ENCODE measurements at regions not wholly inside any gene's neighbourhood (a gene's known extent, or its start where the extent isn't known, plus 50 kb on each side); places are given as distances from the start of the nearest gene placed in this dataset.

- no peaks in the 10 kb centered on the region for H3K9me3 ChIP-seq
- H3K27ac ChIP-seq, result peak overlapping the region in 1 of 10 donors; percentile 6
- H3K36me3 ChIP-seq, result no peaks in the 10 kb centered on the region
- peaks cover 0 to 10% (median 5%) of the 10 kb centered on the region in 7 donors for H3K27me3 ChIP-seq
- intact Hi-C loops (cut with DNase I), result no loop called here
- DNase-seq (no peak), ATAC-seq (no peak)
- no peak for TF ChIP-seq CTCF (IDR thresholded peaks at IDR 0.05)
- WGBS, 2 donors, result 65 to 70% methylated on average over 9 of the region's 9 CpGs
- H3K4me1 ChIP-seq, result peaks cover 0 to 16% (median 0%) of the 10 kb centered on the region in 9 donors
- no peak overlapping the region for H3K4me3 ChIP-seq
Measured at GRCh38 chr11:134911514-134912180, 499.6 kb upstream of the B3GAT1 start.

DNA sequence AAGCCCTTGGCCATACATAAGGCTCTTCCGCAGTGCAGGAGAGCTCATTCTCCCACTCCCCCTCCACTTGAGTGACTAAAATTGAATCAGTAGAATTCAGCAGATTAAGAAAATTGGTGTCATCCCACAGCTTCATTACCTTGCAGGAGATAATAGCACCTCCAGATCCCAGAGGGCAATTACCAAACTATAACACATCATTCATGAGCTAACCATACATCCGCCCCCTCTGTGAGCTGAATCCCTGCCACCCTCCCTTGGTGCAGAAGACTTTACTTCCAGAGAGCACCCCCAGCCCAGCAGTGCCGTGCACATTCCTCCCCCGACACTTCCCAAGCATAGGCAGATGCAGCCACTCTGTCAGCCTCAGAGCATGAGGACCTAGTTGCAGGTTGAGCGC is 496.5 kb upstream of the B3GAT1 start:
- H3K27ac ChIP-seq, result no peak overlapping the region
- TF ChIP-seq CTCF (IDR thresholded peaks at IDR 0.05), result no peak
- H3K27me3 ChIP-seq, result peaks cover 0 to 18% (median 6%) of the 10 kb centered on the region in 7 donors
- peaks cover 0 to 21% (median 10%) of the 10 kb centered on the region in 9 donors for H3K4me1 ChIP-seq
- ATAC-seq, result no peak
- WGBS, 2 donors, result 79 to 80% methylated on average over 5 of the region's 5 CpGs
- no peaks in the 10 kb centered on the region for H3K36me3 ChIP-seq
- no peak for DNase-seq
- intact Hi-C loops (cut with DNase I), result no loop called here
- H3K4me3 ChIP-seq, result no peak overlapping the region
- no peaks in the 10 kb centered on the region for H3K9me3 ChIP-seq

- Histone ChIP-seq H3K9me3 (no peaks in the 10 kb centered on the region), H3K27ac (no peak overlapping the region), H3K27me3 (peaks cover 0 to 21% (median 6%) of the 10 kb centered on the region in 7 donors), H3K36me3 (no peaks in the 10 kb centered on the region), H3K4me1 (peaks cover 0 to 21% (median 10%) of the 10 kb centered on the region in 9 donors), H3K4me3 (no peak overlapping the region)
- ATAC-seq (no peak), DNase-seq (no peak)
- TF ChIP-seq CTCF (IDR thresholded peaks at IDR 0.05), result no peak
- intact Hi-C loops (cut with DNase I), result no loop called here
- 89 to 90% methylated on average over 5 of the region's 5 CpGs for WGBS, 2 donors
Measured at GRCh38 chr11:134907636-134908035, 495.6 kb upstream of the B3GAT1 start.

GRCh38 chr11:134906356-134906955 is 494.4 kb upstream of the B3GAT1 start:
- intact Hi-C loops (cut with DNase I), result no loop called here
- Histone ChIP-seq H3K4me1 (peaks cover 0 to 21% (median 10%) of the 10 kb centered on the region in 9 donors), H3K27me3 (peaks cover 0 to 21% (median 6%) of the 10 kb centered on the region in 7 donors), H3K4me3 (no peak overlapping the region), H3K27ac (peak overlapping the region in 3 of 10 donors; percentile 8 to 57 (median 22)), H3K9me3 (no peaks in the 10 kb centered on the region), H3K36me3 (no peaks in the 10 kb centered on the region)
- DNase-seq (no peak), ATAC-seq (peak in 4 of 8 donors; percentile 9 to 25 (median 16))
- TF ChIP-seq CTCF (IDR thresholded peaks at IDR 0.05), result no peak
- WGBS, 2 donors, result 77 to 81% methylated on average over 19 of the region's 19 CpGs

Data from heart right ventricle (tissue), 16 donors.